ENCODE measurements at regions not wholly inside any gene's neighbourhood (a gene's known extent, or its start where the extent isn't known, plus 50 kb on each side); places are given as distances from the start of the nearest gene placed in this dataset.

DNA sequence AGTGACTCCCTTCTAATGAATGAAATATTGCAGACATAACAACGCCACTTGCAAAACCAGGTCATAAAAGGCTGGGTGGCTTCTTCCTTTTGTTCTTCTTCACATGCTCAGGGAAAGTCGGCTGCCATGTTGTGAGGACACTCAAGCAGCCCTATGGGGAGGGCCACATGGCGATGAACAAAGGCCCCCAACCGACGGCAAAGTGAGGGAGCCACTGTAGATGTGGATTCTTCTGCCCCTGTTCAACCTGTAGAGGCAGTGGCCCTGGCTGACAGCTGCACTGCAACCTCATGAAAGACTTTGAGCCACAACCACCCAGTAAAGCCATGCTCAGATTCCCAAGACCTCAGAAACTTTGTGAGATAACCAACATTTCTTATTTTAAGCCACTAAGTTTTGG, 203.5 kb upstream of the TNRC6C start:
- H3K36me3 Mint-ChIP-seq (ENCODE audit: low read depth, unreplicated experiment), result no peaks in the 10 kb centered on the region
- no peak for DNase-seq (ENCODE audit: low spot score)
- H3K27ac Mint-ChIP-seq (ENCODE audit: unreplicated experiment), result no peak overlapping the region
- TF ChIP-seq, protein P1, sequence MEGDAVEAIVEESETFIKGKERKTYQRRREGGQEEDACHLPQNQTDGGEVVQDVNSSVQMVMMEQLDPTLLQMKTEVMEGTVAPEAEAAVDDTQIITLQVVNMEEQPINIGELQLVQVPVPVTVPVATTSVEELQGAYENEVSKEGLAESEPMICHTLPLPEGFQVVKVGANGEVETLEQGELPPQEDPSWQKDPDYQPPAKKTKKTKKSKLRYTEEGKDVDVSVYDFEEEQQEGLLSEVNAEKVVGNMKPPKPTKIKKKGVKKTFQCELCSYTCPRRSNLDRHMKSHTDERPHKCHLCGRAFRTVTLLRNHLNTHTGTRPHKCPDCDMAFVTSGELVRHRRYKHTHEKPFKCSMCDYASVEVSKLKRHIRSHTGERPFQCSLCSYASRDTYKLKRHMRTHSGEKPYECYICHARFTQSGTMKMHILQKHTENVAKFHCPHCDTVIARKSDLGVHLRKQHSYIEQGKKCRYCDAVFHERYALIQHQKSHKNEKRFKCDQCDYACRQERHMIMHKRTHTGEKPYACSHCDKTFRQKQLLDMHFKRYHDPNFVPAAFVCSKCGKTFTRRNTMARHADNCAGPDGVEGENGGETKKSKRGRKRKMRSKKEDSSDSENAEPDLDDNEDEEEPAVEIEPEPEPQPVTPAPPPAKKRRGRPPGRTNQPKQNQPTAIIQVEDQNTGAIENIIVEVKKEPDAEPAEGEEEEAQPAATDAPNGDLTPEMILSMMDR (IDR thresholded peaks at IDR 0.05; ENCODE audit: unreplicated experiment), result no peak
- no peaks in the 10 kb centered on the region for H3K9me3 Mint-ChIP-seq (ENCODE audit: unreplicated experiment)
- H3K27me3 Mint-ChIP-seq (ENCODE audit: unreplicated experiment), result peaks cover 4% of the 10 kb centered on the region
- peak overlapping the region; percentile 25 for H3K4me3 Mint-ChIP-seq (ENCODE audit: unreplicated experiment)
- H3K4me1 Mint-ChIP-seq (ENCODE audit: unreplicated experiment), result no peaks in the 10 kb centered on the region

GRCh38 chr17:77755410-77755963, 203.0 kb upstream of the TNRC6C start:
- H3K27ac Mint-ChIP-seq (ENCODE audit: unreplicated experiment), result no peak overlapping the region
- no peaks in the 10 kb centered on the region for H3K4me1 Mint-ChIP-seq (ENCODE audit: unreplicated experiment)
- H3K36me3 Mint-ChIP-seq (ENCODE audit: low read depth, unreplicated experiment), result no peaks in the 10 kb centered on the region
- DNase-seq (ENCODE audit: low spot score), result no peak
- TF ChIP-seq, protein P1 (IDR thresholded peaks at IDR 0.05; ENCODE audit: unreplicated experiment), result no peak
- H3K9me3 Mint-ChIP-seq (ENCODE audit: unreplicated experiment), result no peaks in the 10 kb centered on the region
- H3K4me3 Mint-ChIP-seq (ENCODE audit: unreplicated experiment), result no peak overlapping the region
- peaks cover 4% of the 10 kb centered on the region for H3K27me3 Mint-ChIP-seq (ENCODE audit: unreplicated experiment)

GRCh38 chr17:77756028-77756427, 202.5 kb upstream of the TNRC6C start:
- Mint-ChIP-seq H3K9me3 (ENCODE audit: unreplicated experiment) (no peaks in the 10 kb centered on the region), H3K4me1 (ENCODE audit: unreplicated experiment) (no peaks in the 10 kb centered on the region), H3K27ac (ENCODE audit: unreplicated experiment) (no peak overlapping the region), H3K36me3 (ENCODE audit: low read depth, unreplicated experiment) (no peaks in the 10 kb centered on the region), H3K27me3 (ENCODE audit: unreplicated experiment) (peaks cover 6% of the 10 kb centered on the region), H3K4me3 (ENCODE audit: unreplicated experiment) (no peak overlapping the region)
- no peak for DNase-seq (ENCODE audit: low spot score)
- TF ChIP-seq, protein P1 (IDR thresholded peaks at IDR 0.05; ENCODE audit: unreplicated experiment), result no peak

DNA sequence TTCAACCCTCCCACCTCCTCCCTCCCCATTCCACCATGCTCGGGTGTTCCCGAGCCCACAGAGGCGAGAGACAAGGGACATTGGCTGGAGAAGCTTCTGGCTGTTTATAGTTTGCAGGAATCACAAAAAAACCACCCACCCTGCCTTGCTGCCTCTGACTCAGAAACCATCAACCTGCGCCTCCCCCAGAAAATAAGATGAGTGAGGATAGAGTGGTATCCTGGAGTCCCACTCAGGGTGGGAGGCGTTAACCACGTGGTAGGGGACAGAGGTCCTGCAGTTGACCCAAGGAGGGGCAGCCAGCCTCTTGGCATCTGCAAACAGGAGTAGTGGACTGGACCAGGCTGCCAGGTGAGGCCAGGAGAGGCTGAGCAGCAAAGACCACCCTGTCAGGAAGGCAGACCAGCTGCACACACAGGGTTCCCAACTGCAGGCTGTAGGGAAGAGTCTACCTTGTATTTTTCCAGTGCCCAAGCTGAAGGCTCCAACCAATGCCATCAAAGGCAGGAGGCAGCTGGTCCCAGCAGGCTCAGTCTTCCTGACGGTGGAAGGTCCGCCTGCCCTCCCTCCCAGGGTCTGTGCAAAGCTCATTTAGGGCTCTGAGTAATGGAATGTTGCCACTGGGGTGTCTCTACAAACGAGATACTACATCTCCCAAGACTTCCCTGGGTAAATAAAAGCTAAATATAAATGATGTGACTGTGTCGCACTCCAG, 201.5 kb upstream of the TNRC6C start:
- H3K9me3 Mint-ChIP-seq (ENCODE audit: unreplicated experiment), result no peaks in the 10 kb centered on the region
- no peak overlapping the region for H3K27ac Mint-ChIP-seq (ENCODE audit: unreplicated experiment)
- no peak overlapping the region for H3K4me3 Mint-ChIP-seq (ENCODE audit: unreplicated experiment)
- TF ChIP-seq, protein P1 (IDR thresholded peaks at IDR 0.05; ENCODE audit: unreplicated experiment), result no peak
- DNase-seq (ENCODE audit: low spot score), result no peak
- H3K36me3 Mint-ChIP-seq (ENCODE audit: low read depth, unreplicated experiment), result no peaks in the 10 kb centered on the region
- peaks cover 7% of the 10 kb centered on the region for H3K27me3 Mint-ChIP-seq (ENCODE audit: unreplicated experiment)
- no peaks in the 10 kb centered on the region for H3K4me1 Mint-ChIP-seq (ENCODE audit: unreplicated experiment)

- H3K27me3 Mint-ChIP-seq (ENCODE audit: unreplicated experiment), result peaks cover 7% of the 10 kb centered on the region
- H3K36me3 Mint-ChIP-seq (ENCODE audit: low read depth, unreplicated experiment), result no peaks in the 10 kb centered on the region
- H3K27ac Mint-ChIP-seq (ENCODE audit: unreplicated experiment), result no peak overlapping the region
- H3K4me3 Mint-ChIP-seq (ENCODE audit: unreplicated experiment), result no peak overlapping the region
- H3K4me1 Mint-ChIP-seq (ENCODE audit: unreplicated experiment), result no peaks in the 10 kb centered on the region
- no peak for DNase-seq (ENCODE audit: low spot score)
- TF ChIP-seq, protein P1 (IDR thresholded peaks at IDR 0.05; ENCODE audit: unreplicated experiment), result no peak
- no peaks in the 10 kb centered on the region for H3K9me3 Mint-ChIP-seq (ENCODE audit: unreplicated experiment)
Observed at GRCh38 chr17:77757561-77757898, 201.0 kb upstream of the TNRC6C start.
